HCT116 (cell line): ENCODE measurements at regions not wholly inside any gene's neighbourhood (a gene's known extent, or its start where the extent isn't known, plus 50 kb on each side); places are given as distances from the start of the nearest gene placed in this dataset.

ENCODE experiments used
- ATAC-seq: fragments of 200-7000 bp; cut with Tn5 transposase; 2 replicates; pipeline ENCODE4 v1.9.1; 2020; ENCODE audit warnings: mild to moderate bottlenecking, moderate library complexity
- BruUV-seq: library from RNA; stranded (reverse); fragments of 400-500 nt; replicated peaks from 2 replicates; lab custom pipeline; 2021; lab: Mats Ljungman, UMichigan
- CTCF ChIA-PET: fragments of 300-600 bp; sonication (Branson Sonifier 250); formaldehyde crosslinking; loops from one replicate; lab custom pipeline; 2021; ENCODE audit warnings: antibody characterized with exemption; lab: Charles Lee
- POLR2A ChIA-PET: fragments of 300-600, 350-600 bp; sonication (Branson Sonifier 250); formaldehyde crosslinking; loops from one replicate; lab custom pipeline; 2021; ENCODE audit warnings: antibody characterized with exemption; lab: Charles Lee
- RAD21 ChIA-PET, 2 experiments: fragments of 300-600 bp; sonication (Branson Sonifier 250); formaldehyde crosslinking; loops; one replicate each; lab custom pipeline; 2023; ENCODE audit warnings: low total read pairs in 2 of 2; ENCODE audit not compliant: uncharacterized antibody in 2 of 2, unreplicated experiment in 2 of 2, low non-redundant PET in 1 of 2; lab: Charles Lee
- DNase-seq: peaks from one replicate; pipeline ENCODE4 v3.0.0-alpha.2; 2010; ENCODE audit warnings: low read depth, low spot score
- H2AFZ ChIP-seq: fragments of 200-600 bp; shearing (Covaris generic), sonication (generic); 2 replicates; pipeline ENCODE4 v1.6.1; 2017; ENCODE audit warnings: low read depth, mixed run types, mixed read lengths, antibody characterized with exemption, low read length; ENCODE audit not compliant: poor library complexity, severe bottlenecking
- H3K27ac ChIP-seq: 2 replicates; pipeline ENCODE4 v1.5.1; 2012; ENCODE audit warnings: low read depth, low read length
- H3K27me3 ChIP-seq: fragments of 200-600 bp; sonication (generic); 2 replicates; pipeline ENCODE4 v1.6.1; 2016; ENCODE audit warnings: mixed run types, low read length, mixed read lengths; ENCODE audit not compliant: insufficient read depth
- H3K36me3 ChIP-seq, 2 experiments: fragments of 200-500 bp in 1 of 2; fragments of 200-600 bp in 1 of 2; sonication (Bioruptor generic) in 1 of 2; sonication (generic) in 1 of 2; 2 replicates each; pipeline versions ENCODE4 v1.5.1 to v1.6.1; 2014 to 2016; ENCODE audit warnings: low read length in 2 of 2, inconsistent platforms in 1 of 2, mixed read lengths in 1 of 2, mixed run types in 1 of 2; ENCODE audit not compliant: insufficient read depth in 2 of 2, control insufficient read depth in 1 of 2
- H3K4me1 ChIP-seq, 2 experiments: fragments of 200-600 bp in 1 of 2; sonication (generic) in 1 of 2; 2 replicates each; pipeline versions ENCODE4 v1.5.1 to v1.6.1; 2012 to 2017; ENCODE audit warnings: low read length in 2 of 2, inconsistent platforms in 1 of 2, mild to moderate bottlenecking in 1 of 2, mixed read lengths in 1 of 2, mixed run types in 1 of 2, moderate library complexity in 1 of 2; ENCODE audit not compliant: insufficient read depth in 2 of 2, control insufficient read depth in 1 of 2
- H3K4me2 ChIP-seq: fragments of 200-600 bp; sonication (generic); 2 replicates; pipeline ENCODE4 v1.6.1; 2017; ENCODE audit warnings: mixed run types, low read length, mixed read lengths
- H3K4me3 ChIP-seq, 2 experiments: fragments of 200-600 bp in 1 of 2; sonication (generic) in 1 of 2; replicated peaks in 1 of 2; 2 replicates each; pipeline ENCODE4 v1.5.1; 2011 to 2016; ENCODE audit warnings: low read length in 2 of 2, control low read depth in 1 of 2, low read depth in 1 of 2, mild to moderate bottlenecking in 1 of 2, mixed read lengths in 1 of 2, mixed run types in 1 of 2
- H3K79me2 ChIP-seq: fragments of 200-600 bp; sonication (generic); 2 replicates; pipeline ENCODE4 v1.6.1; 2017; ENCODE audit warnings: mild to moderate bottlenecking, mixed run types, low read length, moderate library complexity, mixed read lengths; ENCODE audit not compliant: insufficient read depth
- H3K9ac ChIP-seq: fragments of 200-600 bp; sonication (generic); 2 replicates; pipeline ENCODE4 v1.6.1; 2016; ENCODE audit warnings: low read length, mixed read lengths
- H3K9me2 ChIP-seq: fragments of 200-600 bp; sonication (generic), shearing (Covaris generic); 2 replicates; pipeline ENCODE4 v1.6.1; 2017; ENCODE audit warnings: mixed run types, mild to moderate bottlenecking, moderate library complexity; ENCODE audit not compliant: insufficient read depth
- H3K9me3 ChIP-seq, 2 experiments: fragments of 200-500 bp in 1 of 2; fragments of 200-600 bp in 1 of 2; sonication (Bioruptor generic) in 1 of 2; sonication (generic) in 1 of 2; 2 replicates each; pipeline ENCODE4 v1.6.1; 2014 to 2017; ENCODE audit warnings: low read length in 2 of 2, mixed read lengths in 2 of 2, inconsistent platforms in 1 of 2, low read depth in 1 of 2, mild to moderate bottlenecking in 1 of 2, mixed run types in 1 of 2, moderate library complexity in 1 of 2; ENCODE audit not compliant: control insufficient read depth in 1 of 2, insufficient read depth in 1 of 2
- H4K20me1 ChIP-seq: fragments of 200-600 bp; sonication (generic), shearing (Covaris generic); 2 replicates; pipeline ENCODE4 v1.6.1; 2017; ENCODE audit warnings: mixed run types, mild to moderate bottlenecking, moderate library complexity; ENCODE audit not compliant: insufficient read depth
- CBX3 ChIP-seq: IDR thresholded peaks from 2 replicates; pipeline ENCODE4 v1.6.1; 2012; ENCODE audit warnings: low read depth
- CEBPB ChIP-seq: IDR thresholded peaks from 2 replicates; pipeline ENCODE4 v1.6.1; 2012; ENCODE audit warnings: low read depth
- EGR1 ChIP-seq: IDR thresholded peaks from 2 replicates; pipeline ENCODE4 v1.6.1; 2012; ENCODE audit warnings: low read depth
- ELF1 ChIP-seq: IDR thresholded peaks from 2 replicates; pipeline ENCODE4 v1.6.1; 2012; ENCODE audit warnings: low read depth, borderline replicate concordance
- FOSL1 ChIP-seq: IDR thresholded peaks from 2 replicates; pipeline ENCODE4 v1.6.1; 2012; ENCODE audit warnings: low read depth
- JUND ChIP-seq: IDR thresholded peaks from 2 replicates; pipeline ENCODE4 v1.6.1; 2012
- POLR2AphosphoS5 ChIP-seq: IDR thresholded peaks from 2 replicates; pipeline ENCODE4 v1.6.1; 2011; ENCODE audit warnings: mild to moderate bottlenecking, low read depth, low read length, moderate library complexity
- RAD21 ChIP-seq: IDR thresholded peaks from 2 replicates; pipeline ENCODE4 v1.6.1; 2012; ENCODE audit warnings: low read depth, mild to moderate bottlenecking
- SIN3A ChIP-seq: IDR thresholded peaks from 2 replicates; pipeline ENCODE4 v1.6.1; 2012; ENCODE audit warnings: low read depth
- SRF ChIP-seq: IDR thresholded peaks from 2 replicates; pipeline ENCODE4 v1.6.1; 2012; ENCODE audit warnings: low read depth
- YY1 ChIP-seq: IDR thresholded peaks from 2 replicates; pipeline ENCODE4 v1.6.1; 2011; ENCODE audit warnings: low read length, low read depth, moderate library complexity, mild to moderate bottlenecking; ENCODE audit not compliant: insufficient replicate concordance; ENCODE audit errors: extremely low read depth
- ZFX ChIP-seq: fragments of 450-650 bp; IDR thresholded peaks from 2 replicates; pipeline ENCODE4 v1.6.1; 2017
- ZNF274 ChIP-seq: fragments of 200-500 bp; sonication (Bioruptor generic); IDR thresholded peaks from 2 replicates; pipeline ENCODE4 v1.6.1; 2014; ENCODE audit warnings: mild to moderate bottlenecking, low read depth, low read length, inconsistent platforms
- intact Hi-C: fragments of 100-400 bp; cut with micrococcal nuclease; formaldehyde crosslinking; loops from 2 replicates; pipeline ENCODE4 v1.10.0; 2022
- TF ChIP-seq, protein P1 (sequence below): IDR thresholded peaks from 2 replicates; pipeline ENCODE4 v1.6.1; 2012; ENCODE audit warnings: low read depth
- TF ChIP-seq, protein P2 (sequence below): IDR thresholded peaks from 2 replicates; pipeline ENCODE4 v1.6.1; 2011; ENCODE audit warnings: mild to moderate bottlenecking, low read length, moderate library complexity; ENCODE audit not compliant: insufficient replicate concordance; ENCODE audit errors: extremely low read depth
- TF ChIP-seq, protein P3 (sequence below), 3 experiments: fragments of 200-600 bp in 1 of 3; sonication (generic) in 1 of 3; IDR thresholded peaks in 2 of 3; conservative IDR thresholded peaks in 1 of 3; 2 replicates each; pipeline ENCODE4 v1.5.1; 2012 to 2017; ENCODE audit warnings: low read depth in 2 of 3, low read length in 2 of 3, antibody characterized with exemption in 1 of 3, borderline replicate concordance in 1 of 3, control low read depth in 1 of 3, mild to moderate bottlenecking in 1 of 3, mixed read lengths in 1 of 3, mixed run types in 1 of 3, moderate library complexity in 1 of 3; ENCODE audit not compliant: insufficient read depth in 1 of 3
- TF ChIP-seq, protein P4 (sequence below): IDR thresholded peaks from 2 replicates; pipeline ENCODE4 v1.6.1; 2012

DNA sequence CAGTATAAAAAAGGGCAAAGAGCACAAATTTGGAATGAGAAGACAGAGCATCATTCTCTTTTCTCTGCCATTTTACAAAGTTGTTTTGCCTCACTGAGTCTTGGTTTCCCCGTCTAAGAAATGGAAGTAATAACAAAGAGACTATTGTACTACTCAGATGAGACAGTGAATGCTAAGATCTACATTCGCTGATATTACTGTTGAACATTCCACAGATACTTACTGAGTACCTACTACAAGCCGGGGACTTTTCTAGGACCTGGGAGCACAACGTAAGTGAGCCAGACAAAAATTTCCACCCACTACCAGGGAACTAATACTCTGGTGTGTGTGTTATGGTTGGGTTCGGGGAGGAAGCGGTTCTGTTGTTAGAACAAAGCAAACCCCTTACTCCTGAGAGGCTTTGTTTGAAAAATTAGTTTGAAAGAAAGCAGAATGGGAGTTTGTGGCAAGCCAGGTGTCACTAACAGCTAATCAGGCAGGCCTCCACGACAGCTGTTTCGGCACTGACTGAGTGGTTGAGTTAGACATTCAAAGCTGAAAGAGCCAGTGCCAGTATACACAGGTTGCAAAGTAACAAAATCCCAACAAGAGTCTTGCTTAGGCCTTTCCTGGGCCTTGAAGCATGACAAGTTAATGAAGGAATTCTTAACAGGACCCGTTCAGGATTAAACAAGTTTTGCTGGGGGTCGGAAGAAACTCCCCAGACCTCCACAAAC, 458.3 kb downstream of the EDEM1 start:
- Histone ChIP-seq H3K79me2 (no peaks in the 10 kb centered on the region), H3K9ac (no peak overlapping the region), H3K27me3 (no peaks in the 10 kb centered on the region), H3K4me2 (no peak overlapping the region), H3K4me3 (no peak overlapping the region), H3K27ac (no peak overlapping the region), H3K4me1 (no peaks in the 10 kb centered on the region), H3K9me2 (no peaks in the 10 kb centered on the region), H4K20me1 (no peaks in the 10 kb centered on the region), H3K9me3 (no peaks in the 10 kb centered on the region), H3K36me3 (no peaks in the 10 kb centered on the region), H2AFZ (no peak overlapping the region)
- DNase-seq (no peak), ATAC-seq (no peak)
- CTCF ChIA-PET, result no interaction called here
- no TSS peak for BruUV-seq
- RAD21 ChIA-PET, result no interaction called here
- POLR2A ChIA-PET, result no interaction called here
- TF ChIP-seq POLR2AphosphoS5, result no peak
- no peak for TF ChIP-seq RAD21
- no peak for TF ChIP-seq CEBPB
- no peak for TF ChIP-seq ZFX
- TF ChIP-seq, protein P1, sequence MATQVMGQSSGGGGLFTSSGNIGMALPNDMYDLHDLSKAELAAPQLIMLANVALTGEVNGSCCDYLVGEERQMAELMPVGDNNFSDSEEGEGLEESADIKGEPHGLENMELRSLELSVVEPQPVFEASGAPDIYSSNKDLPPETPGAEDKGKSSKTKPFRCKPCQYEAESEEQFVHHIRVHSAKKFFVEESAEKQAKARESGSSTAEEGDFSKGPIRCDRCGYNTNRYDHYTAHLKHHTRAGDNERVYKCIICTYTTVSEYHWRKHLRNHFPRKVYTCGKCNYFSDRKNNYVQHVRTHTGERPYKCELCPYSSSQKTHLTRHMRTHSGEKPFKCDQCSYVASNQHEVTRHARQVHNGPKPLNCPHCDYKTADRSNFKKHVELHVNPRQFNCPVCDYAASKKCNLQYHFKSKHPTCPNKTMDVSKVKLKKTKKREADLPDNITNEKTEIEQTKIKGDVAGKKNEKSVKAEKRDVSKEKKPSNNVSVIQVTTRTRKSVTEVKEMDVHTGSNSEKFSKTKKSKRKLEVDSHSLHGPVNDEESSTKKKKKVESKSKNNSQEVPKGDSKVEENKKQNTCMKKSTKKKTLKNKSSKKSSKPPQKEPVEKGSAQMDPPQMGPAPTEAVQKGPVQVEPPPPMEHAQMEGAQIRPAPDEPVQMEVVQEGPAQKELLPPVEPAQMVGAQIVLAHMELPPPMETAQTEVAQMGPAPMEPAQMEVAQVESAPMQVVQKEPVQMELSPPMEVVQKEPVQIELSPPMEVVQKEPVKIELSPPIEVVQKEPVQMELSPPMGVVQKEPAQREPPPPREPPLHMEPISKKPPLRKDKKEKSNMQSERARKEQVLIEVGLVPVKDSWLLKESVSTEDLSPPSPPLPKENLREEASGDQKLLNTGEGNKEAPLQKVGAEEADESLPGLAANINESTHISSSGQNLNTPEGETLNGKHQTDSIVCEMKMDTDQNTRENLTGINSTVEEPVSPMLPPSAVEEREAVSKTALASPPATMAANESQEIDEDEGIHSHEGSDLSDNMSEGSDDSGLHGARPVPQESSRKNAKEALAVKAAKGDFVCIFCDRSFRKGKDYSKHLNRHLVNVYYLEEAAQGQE, result no peak
- TF ChIP-seq JUND, result no peak
- TF ChIP-seq, protein P2, sequence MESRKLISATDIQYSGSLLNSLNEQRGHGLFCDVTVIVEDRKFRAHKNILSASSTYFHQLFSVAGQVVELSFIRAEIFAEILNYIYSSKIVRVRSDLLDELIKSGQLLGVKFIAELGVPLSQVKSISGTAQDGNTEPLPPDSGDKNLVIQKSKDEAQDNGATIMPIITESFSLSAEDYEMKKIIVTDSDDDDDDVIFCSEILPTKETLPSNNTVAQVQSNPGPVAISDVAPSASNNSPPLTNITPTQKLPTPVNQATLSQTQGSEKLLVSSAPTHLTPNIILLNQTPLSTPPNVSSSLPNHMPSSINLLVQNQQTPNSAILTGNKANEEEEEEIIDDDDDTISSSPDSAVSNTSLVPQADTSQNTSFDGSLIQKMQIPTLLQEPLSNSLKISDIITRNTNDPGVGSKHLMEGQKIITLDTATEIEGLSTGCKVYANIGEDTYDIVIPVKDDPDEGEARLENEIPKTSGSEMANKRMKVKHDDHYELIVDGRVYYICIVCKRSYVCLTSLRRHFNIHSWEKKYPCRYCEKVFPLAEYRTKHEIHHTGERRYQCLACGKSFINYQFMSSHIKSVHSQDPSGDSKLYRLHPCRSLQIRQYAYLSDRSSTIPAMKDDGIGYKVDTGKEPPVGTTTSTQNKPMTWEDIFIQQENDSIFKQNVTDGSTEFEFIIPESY, result no peak
- TF ChIP-seq, protein P3, sequence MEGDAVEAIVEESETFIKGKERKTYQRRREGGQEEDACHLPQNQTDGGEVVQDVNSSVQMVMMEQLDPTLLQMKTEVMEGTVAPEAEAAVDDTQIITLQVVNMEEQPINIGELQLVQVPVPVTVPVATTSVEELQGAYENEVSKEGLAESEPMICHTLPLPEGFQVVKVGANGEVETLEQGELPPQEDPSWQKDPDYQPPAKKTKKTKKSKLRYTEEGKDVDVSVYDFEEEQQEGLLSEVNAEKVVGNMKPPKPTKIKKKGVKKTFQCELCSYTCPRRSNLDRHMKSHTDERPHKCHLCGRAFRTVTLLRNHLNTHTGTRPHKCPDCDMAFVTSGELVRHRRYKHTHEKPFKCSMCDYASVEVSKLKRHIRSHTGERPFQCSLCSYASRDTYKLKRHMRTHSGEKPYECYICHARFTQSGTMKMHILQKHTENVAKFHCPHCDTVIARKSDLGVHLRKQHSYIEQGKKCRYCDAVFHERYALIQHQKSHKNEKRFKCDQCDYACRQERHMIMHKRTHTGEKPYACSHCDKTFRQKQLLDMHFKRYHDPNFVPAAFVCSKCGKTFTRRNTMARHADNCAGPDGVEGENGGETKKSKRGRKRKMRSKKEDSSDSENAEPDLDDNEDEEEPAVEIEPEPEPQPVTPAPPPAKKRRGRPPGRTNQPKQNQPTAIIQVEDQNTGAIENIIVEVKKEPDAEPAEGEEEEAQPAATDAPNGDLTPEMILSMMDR (IDR thresholded peaks at IDR 0.05 in 2 of 3, conservative IDR thresholded peaks at IDR 0.05 in 1 of 3; ENCODE audit: borderline replicate concordance in 1 of 3, insufficient read depth in 1 of 3, low read depth in 2 of 3, low read length in 2 of 3), result no peak
- no peak for TF ChIP-seq YY1
- no peak for TF ChIP-seq SRF
- no peak for TF ChIP-seq SIN3A
- no peak for TF ChIP-seq ELF1
- TF ChIP-seq, protein P4, sequence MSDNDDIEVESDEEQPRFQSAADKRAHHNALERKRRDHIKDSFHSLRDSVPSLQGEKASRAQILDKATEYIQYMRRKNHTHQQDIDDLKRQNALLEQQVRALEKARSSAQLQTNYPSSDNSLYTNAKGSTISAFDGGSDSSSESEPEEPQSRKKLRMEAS, result no peak
- no peak for TF ChIP-seq EGR1
- TF ChIP-seq CBX3, result no peak
- TF ChIP-seq ZNF274, result no peak
- no peak for TF ChIP-seq FOSL1
- intact Hi-C loops, result no loop called here
